A549 (cell line): ENCODE measurements at regions not wholly inside any gene's neighbourhood (a gene's known extent, or its start where the extent isn't known, plus 50 kb on each side); places are given as distances from the start of the nearest gene placed in this dataset.
"Not testable (repeated sequence)": the region's sequence is repeated elsewhere in the genome, so short reads cannot be mapped to it uniquely, and the experiment has no call there.

Source experiments
- ATAC-seq, 2 experiments: fragments of 200-7000 bp in 1 of 2; fragments of >200 bp in 1 of 2; cut with Nextera tagmentation in 1 of 2; cut with Tn5 transposase in 1 of 2; 3 replicates each; pipeline versions ENCODE4 v1.8.0 to v1.9.1; 2018 to 2020; ENCODE audit warnings: mild to moderate bottlenecking in 1 of 2, moderate library complexity in 1 of 2
- CTCF ChIA-PET: fragments of 300-600 bp; sonication (Branson Sonifier 250); formaldehyde crosslinking; extraction: SDS; loops from one replicate; lab custom pipeline; 2021; ENCODE audit warnings: antibody characterized with exemption, inconsistent platforms; lab: Yijun Ruan, JAX
- POLR2A ChIA-PET: fragments of 350-600 bp; formaldehyde crosslinking; extraction: SDS; loops from one replicate; lab custom pipeline; 2021; ENCODE audit warnings: antibody characterized with exemption, inconsistent platforms; lab: Yijun Ruan, JAX
- DNase-seq, 2 experiments: peaks; one replicate each; pipeline versions ENCODE4 v3.0.0 to v3.0.0-alpha.2; 2011 to 2016; ENCODE audit warnings: low read depth in 1 of 2, low spot score in 1 of 2
- FAIRE-seq: peaks from 2 replicates; lab custom pipeline; 2011; peaks lifted over from hg19 to GRCh38; lab: Jason Lieb, UNC
- H3K27ac ChIP-seq, 2 experiments: fragments of >200 bp; sonication (Bioruptor Twin); formaldehyde crosslinking; 3 replicates each; pipeline ENCODE4 v1.5.1; 2016 to 2017
- H3K4me1 ChIP-seq: fragments of >200 bp; sonication (Bioruptor Twin); formaldehyde crosslinking; 3 replicates; pipeline ENCODE4 v1.6.1; 2016
- H3K4me2 ChIP-seq: fragments of >200 bp; sonication (Bioruptor Twin); formaldehyde crosslinking; 3 replicates; pipeline ENCODE4 v1.6.1; 2016
- H3K4me3 ChIP-seq: fragments of >200 bp; sonication (Bioruptor Twin); formaldehyde crosslinking; 3 replicates; pipeline ENCODE4 v1.5.1; 2016
- H3K9me3 ChIP-seq: fragments of >200 bp; sonication (Bioruptor Twin); formaldehyde crosslinking; 3 replicates; pipeline ENCODE4 v1.6.1; 2016
- BHLHE40 ChIP-seq: IDR thresholded peaks from 2 replicates; pipeline ENCODE4 v1.6.1; 2012; ENCODE audit warnings: low read depth, low read length, inconsistent platforms
- CBX8 ChIP-seq: fragments of 200-600 bp; sonication (generic); IDR thresholded peaks from 2 replicates; pipeline ENCODE4 v1.6.1; 2016
- CHD2 ChIP-seq: fragments of 150-350 bp; IDR thresholded peaks from 2 replicates; pipeline ENCODE4 v1.6.1; 2014; ENCODE audit warnings: low read length; ENCODE audit not compliant: partially characterized antibody
- EHF ChIP-seq: fragments of 250-450 bp; sonication (Bioruptor Pico); IDR thresholded peaks from 2 replicates; pipeline ENCODE4 v1.5.0; 2020; ENCODE audit warnings: mild to moderate bottlenecking
- EHMT2 ChIP-seq: fragments of 200-600 bp; sonication (generic); IDR thresholded peaks from 2 replicates; pipeline ENCODE4 v1.6.1; 2016; ENCODE audit warnings: antibody characterized with exemption, low read depth, mild to moderate bottlenecking, moderate library complexity
- FOSL2 ChIP-seq, 2 experiments: fragments of 450-650 bp in 1 of 2; fragments of >200 bp in 1 of 2; sonication (Bioruptor Twin) in 1 of 2; formaldehyde crosslinking; IDR thresholded peaks; 2 replicates each; pipeline versions ENCODE4 v1.5.0 to v1.6.1; 2016 to 2020; ENCODE audit warnings: mild to moderate bottlenecking in 1 of 2, moderate library complexity in 1 of 2
- FOXS1 ChIP-seq: fragments of 250-450 bp; sonication (Bioruptor Pico); IDR thresholded peaks from 2 replicates; pipeline ENCODE4 v1.5.0; 2020; ENCODE audit warnings: mild to moderate bottlenecking, moderate library complexity
- HOXB5 ChIP-seq: fragments of 250-450 bp; sonication (Bioruptor Pico); IDR thresholded peaks from 2 replicates; pipeline ENCODE4 v1.5.0; 2020; ENCODE audit warnings: mild to moderate bottlenecking, moderate library complexity
- MAFK ChIP-seq: fragments of 450-650 bp; IDR thresholded peaks from 2 replicates; pipeline ENCODE4 v1.6.1; 2014; ENCODE audit not compliant: partially characterized antibody
- RAD21 ChIP-seq, 2 experiments: fragments of >200 bp in 1 of 2; sonication (Bioruptor Twin) in 1 of 2; formaldehyde crosslinking in 1 of 2; IDR thresholded peaks in 1 of 2; conservative IDR thresholded peaks in 1 of 2; 2 replicates in 1 of 2; 3 replicates in 1 of 2; pipeline ENCODE4 v1.6.1; 2012 to 2018; ENCODE audit warnings: inconsistent platforms in 1 of 2
- RARB ChIP-seq: fragments of 250-450 bp; sonication (Bioruptor Pico); IDR thresholded peaks from 2 replicates; pipeline ENCODE4 v1.8.0; 2021; ENCODE audit warnings: mild to moderate bottlenecking, moderate library complexity
- ZC3H11A ChIP-seq: fragments of 450-650 bp; IDR thresholded peaks from 2 replicates; pipeline ENCODE4 v1.6.1; 2014; ENCODE audit warnings: antibody characterized with exemption, mild to moderate bottlenecking
- ZNF302 ChIP-seq: fragments of 250-450 bp; sonication (Bioruptor Pico); IDR thresholded peaks from 2 replicates; pipeline ENCODE4 v1.9.0; 2021; ENCODE audit warnings: inconsistent platforms, mild to moderate bottlenecking, moderate library complexity
- WGBS: methylation state at CpG from one replicate; pipeline ENCODE4 v1.1.6; 2017; ENCODE audit errors: missing lambda C conversion rate; 5-methylcytosine and 5-hydroxymethylcytosine counted together
- TF ChIP-seq, protein P1 (sequence below): fragments of >200 bp; sonication (Bioruptor Twin); formaldehyde crosslinking; IDR thresholded peaks from 3 replicates; pipeline ENCODE4 v1.5.1; 2016
- TF ChIP-seq, protein P2 (sequence below): fragments of >200 bp; sonication (Bioruptor Twin); formaldehyde crosslinking; IDR thresholded peaks from 2 replicates; pipeline ENCODE4 v1.6.1; 2016
- TF ChIP-seq, protein P3 (sequence below): fragments of 200-600 bp; sonication (generic); IDR thresholded peaks from 2 replicates; pipeline ENCODE4 v1.6.1; 2016; ENCODE audit warnings: antibody characterized with exemption, mild to moderate bottlenecking, moderate library complexity

DNA sequence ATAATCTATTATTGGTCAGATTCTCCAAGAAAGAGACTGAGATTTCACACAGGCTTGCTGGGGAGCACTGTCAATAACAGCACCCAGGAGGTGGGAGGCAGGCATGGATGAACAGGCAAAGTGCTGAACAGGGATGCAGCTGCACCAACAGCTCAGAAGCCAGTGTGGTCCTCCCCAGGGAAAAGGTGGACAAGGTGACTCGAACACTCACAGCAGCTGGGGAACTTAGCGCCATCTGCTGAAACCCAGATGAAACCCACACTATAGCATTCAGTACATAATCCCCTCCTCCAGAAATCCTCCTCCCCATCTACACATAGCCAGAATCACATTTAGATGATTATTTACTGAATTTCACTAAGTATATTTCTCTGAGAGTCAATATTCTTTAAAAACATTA is 255.2 kb upstream of the WSB1 start:
- TF ChIP-seq, protein P1, sequence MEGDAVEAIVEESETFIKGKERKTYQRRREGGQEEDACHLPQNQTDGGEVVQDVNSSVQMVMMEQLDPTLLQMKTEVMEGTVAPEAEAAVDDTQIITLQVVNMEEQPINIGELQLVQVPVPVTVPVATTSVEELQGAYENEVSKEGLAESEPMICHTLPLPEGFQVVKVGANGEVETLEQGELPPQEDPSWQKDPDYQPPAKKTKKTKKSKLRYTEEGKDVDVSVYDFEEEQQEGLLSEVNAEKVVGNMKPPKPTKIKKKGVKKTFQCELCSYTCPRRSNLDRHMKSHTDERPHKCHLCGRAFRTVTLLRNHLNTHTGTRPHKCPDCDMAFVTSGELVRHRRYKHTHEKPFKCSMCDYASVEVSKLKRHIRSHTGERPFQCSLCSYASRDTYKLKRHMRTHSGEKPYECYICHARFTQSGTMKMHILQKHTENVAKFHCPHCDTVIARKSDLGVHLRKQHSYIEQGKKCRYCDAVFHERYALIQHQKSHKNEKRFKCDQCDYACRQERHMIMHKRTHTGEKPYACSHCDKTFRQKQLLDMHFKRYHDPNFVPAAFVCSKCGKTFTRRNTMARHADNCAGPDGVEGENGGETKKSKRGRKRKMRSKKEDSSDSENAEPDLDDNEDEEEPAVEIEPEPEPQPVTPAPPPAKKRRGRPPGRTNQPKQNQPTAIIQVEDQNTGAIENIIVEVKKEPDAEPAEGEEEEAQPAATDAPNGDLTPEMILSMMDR, result 0 out of 3 replicates have a peak, but pooled peaks have one; percentile 11
- no peak for TF ChIP-seq CBX8
- Histone ChIP-seq H3K4me2 (no peak overlapping the region), H3K9me3 (no peaks in the 10 kb centered on the region), H3K27ac (no peak overlapping the region), H3K4me1 (no peaks in the 10 kb centered on the region), H3K4me3 (no peak overlapping the region)
- DNase-seq (peak in 1 of 2 experiments; percentile 31), FAIRE-seq (no peak), ATAC-seq (peak in 1 of 2 experiments; percentile 61; a peak in 2 of 6 replicates)
- POLR2A ChIA-PET, result no interaction called here
- WGBS, result 0% methylated on average over 2 of the region's 2 CpGs
- CTCF ChIA-PET, result no interaction called here

DNA sequence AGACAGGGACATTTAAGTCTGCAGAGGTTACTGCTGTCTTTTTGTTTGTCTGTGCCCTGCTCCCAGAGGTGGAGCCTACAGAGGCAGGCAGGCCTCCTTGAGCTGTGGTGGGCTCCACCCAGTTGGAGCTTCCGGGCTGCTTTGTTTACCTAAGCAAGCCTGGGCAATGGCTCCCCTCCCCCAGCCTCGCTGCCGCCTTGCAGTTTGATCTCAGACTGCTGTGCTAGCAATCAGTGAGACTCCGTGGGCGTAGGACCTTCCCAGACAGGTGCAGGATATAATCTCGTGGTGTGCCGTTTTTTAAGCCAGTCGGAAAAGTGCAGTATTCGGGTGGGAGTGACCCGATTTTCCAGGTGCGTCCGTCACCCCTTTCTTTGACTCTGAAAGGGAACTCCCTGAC is 248.9 kb upstream of the WSB1 start:
- H3K9me3 ChIP-seq, CTCF ChIA-PET, ATAC-seq, FAIRE-seq, H3K4me1 ChIP-seq, H3K27ac ChIP-seq, POLR2A ChIA-PET, DNase-seq: not testable (repeated sequence)
- H3K4me2 ChIP-seq, result peak overlapping the region; percentile 51
- 0 out of 3 replicates have a peak overlapping the region, but pooled peaks have one; percentile 25 for H3K4me3 ChIP-seq
- WGBS, result 18% methylated on average over 12 of the region's 12 CpGs

DNA sequence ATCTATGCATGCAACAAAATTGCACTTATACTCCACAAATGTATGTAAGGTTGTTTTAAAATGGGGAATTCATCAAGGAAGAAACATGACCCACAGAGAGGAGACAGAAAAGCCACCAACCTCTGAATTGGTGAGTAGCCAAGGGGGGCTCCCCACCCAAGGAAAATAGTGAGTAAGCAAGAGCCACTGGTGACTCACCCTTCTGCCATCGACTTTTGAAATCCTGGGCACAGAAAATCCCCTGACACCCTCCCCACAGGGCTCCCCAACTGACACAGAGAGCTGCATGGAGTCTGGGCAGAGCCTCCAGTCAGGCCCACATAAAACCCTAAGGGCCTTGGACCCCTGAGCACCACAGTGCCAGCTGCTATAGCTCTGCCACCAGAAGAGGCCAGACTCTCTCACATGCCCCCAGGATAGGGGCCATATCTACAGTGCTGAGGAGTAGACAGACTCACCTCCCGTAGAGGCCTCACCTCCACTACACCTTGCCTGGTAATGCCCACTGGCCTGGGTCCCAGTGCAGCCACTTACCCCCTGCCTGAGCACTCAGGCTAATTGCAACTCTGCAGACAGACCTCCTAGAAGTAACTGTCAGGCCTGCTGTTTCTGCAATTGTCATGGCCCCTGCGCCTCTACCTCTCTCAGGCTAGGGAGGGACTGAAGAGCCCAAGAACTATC is 244.7 kb upstream of the WSB1 start:
- Histone ChIP-seq H3K27ac (no peak overlapping the region), H3K4me3 (no peak overlapping the region), H3K4me2 (no peak overlapping the region), H3K4me1 (no peaks in the 10 kb centered on the region), H3K9me3 (no peaks in the 10 kb centered on the region)
- no peak for DNase-seq
- WGBS, result 22% methylated on average over 3 of the region's 3 CpGs
- FAIRE-seq, result no peak
- ATAC-seq, result no peak
- TF ChIP-seq RARB (CRISPR knock-in tag), result no peak
- 0 out of 2 replicates have a peak, but pooled peaks have one; percentile 11 for TF ChIP-seq FOSL2 (IDR thresholded peaks at IDR 0.05)
- peak; percentile 8; the same call in 1 of the 2 replicates for TF ChIP-seq FOSL2 (CRISPR knock-in tag; IDR thresholded peaks at IDR 0.05)
- no peak for TF ChIP-seq EHMT2
- TF ChIP-seq BHLHE40, result no peak
- ChIA-PET POLR2A (no interaction called here), CTCF (no interaction called here)

DNA sequence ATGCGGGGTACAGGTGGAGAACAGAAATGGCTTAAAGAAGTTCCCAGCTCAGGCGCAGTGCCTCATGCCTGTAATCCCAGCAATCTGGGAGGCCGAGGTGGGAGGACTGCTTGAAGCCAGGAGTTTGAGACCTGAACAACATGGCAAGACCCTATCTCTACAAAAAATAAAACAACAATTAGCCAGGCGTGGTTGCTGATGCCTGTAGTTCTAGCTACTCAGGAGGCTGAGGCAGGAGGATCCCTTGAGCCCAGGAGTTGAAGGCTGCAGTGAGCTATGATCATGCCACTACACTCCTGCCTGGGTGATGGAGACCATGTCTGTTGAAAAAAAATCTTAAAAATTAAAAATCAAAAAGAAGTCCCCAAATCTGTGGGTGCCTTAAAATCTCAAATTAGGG is 228.3 kb upstream of the WSB1 start:
- no peak overlapping the region for H3K4me3 ChIP-seq
- no peak for DNase-seq
- TF ChIP-seq FOXS1 (CRISPR knock-in tag) (no peak), CBX8 (no peak)
- ChIA-PET CTCF (interaction anchor here (0.9 kb wide), 1 partner anchor 14 kb away, joined by 4 read pairs; no protein-coding TSS in a partner anchor), POLR2A (no interaction called here)
- no peak overlapping the region for H3K4me2 ChIP-seq
- WGBS, result 22% methylated on average over 4 of the region's 4 CpGs
- no peaks in the 10 kb centered on the region for H3K9me3 ChIP-seq
- H3K27ac ChIP-seq, result no peak overlapping the region
- no peak for ATAC-seq
- H3K4me1 ChIP-seq, result no peaks in the 10 kb centered on the region
- no peak for FAIRE-seq

DNA sequence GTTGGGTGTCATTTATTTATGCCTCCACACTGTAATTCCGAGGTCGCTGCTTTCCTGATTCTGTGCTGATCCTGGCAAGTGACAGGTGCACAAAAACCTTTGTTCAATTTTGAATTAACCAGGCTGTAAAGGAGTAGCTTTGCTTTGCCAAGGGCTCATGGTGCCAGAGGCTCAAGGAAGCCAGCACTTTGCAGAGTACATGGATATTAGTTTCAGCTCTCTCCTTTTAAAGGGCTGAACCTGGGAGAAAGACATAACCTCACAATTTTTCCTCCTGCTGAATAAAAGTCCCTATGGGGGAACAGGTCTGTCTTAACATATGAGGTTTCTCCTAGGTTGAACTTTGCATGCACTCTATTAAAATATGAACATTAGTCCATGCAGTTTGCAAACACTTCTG is 227.6 kb upstream of the WSB1 start:
- Histone ChIP-seq H3K9me3 (no peaks in the 10 kb centered on the region), H3K4me3 (no peak overlapping the region), H3K4me2 (no peak overlapping the region), H3K27ac (no peak overlapping the region), H3K4me1 (no peaks in the 10 kb centered on the region)
- POLR2A ChIA-PET, result no interaction called here
- DNase-seq (no peak), ATAC-seq (no peak), FAIRE-seq (no peak)
- CTCF ChIA-PET, result no interaction called here
- 0% methylated on average over 2 of the region's 2 CpGs for WGBS
- TF ChIP-seq ZNF302, result no peak

DNA sequence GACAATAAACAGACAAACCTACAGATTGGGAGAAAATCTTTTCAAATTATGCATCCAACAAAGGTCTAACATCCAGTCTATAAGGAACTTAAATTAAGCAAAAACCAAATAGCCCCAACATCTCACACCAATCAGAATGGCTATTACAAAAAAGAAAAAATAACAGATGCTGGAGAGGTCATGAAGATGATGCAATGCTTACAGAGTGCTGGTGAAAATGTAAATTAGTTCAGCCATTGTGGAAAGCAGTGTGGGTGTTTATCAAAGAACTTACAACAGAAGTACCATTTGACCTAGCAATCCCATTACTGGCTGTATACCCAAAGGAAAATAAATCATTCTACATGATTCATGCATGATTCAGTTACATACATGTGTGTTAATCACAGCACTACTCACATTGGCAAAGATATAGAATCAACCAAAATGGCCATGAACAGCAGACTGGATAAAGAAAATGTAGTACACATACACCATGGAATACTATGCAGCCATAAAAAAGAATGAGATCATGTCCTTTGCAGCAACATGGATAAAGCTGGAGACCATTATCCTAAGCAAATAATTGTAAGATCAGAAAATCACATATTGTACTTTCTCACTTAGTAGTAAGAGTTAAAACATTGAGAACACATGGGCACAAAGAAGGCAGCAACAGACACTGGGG is 223.9 kb upstream of the WSB1 start:
- ATAC-seq (no peak), DNase-seq (no peak), FAIRE-seq (no peak)
- ChIA-PET CTCF (no interaction called here), POLR2A (no interaction called here)
- H3K4me1 ChIP-seq, result no peaks in the 10 kb centered on the region
- H3K27ac ChIP-seq, result no peak overlapping the region
- no peak overlapping the region for H3K4me3 ChIP-seq
- no peak overlapping the region for H3K4me2 ChIP-seq
- no peaks in the 10 kb centered on the region for H3K9me3 ChIP-seq
- TF ChIP-seq CHD2, result no peak
- no peak for TF ChIP-seq MAFK
- TF ChIP-seq, protein P2, sequence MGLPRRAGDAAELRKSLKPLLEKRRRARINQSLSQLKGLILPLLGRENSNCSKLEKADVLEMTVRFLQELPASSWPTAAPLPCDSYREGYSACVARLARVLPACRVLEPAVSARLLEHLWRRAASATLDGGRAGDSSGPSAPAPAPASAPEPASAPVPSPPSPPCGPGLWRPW, result no peak
- TF ChIP-seq EHF (CRISPR knock-in tag), result no peak
- TF ChIP-seq, protein P3, sequence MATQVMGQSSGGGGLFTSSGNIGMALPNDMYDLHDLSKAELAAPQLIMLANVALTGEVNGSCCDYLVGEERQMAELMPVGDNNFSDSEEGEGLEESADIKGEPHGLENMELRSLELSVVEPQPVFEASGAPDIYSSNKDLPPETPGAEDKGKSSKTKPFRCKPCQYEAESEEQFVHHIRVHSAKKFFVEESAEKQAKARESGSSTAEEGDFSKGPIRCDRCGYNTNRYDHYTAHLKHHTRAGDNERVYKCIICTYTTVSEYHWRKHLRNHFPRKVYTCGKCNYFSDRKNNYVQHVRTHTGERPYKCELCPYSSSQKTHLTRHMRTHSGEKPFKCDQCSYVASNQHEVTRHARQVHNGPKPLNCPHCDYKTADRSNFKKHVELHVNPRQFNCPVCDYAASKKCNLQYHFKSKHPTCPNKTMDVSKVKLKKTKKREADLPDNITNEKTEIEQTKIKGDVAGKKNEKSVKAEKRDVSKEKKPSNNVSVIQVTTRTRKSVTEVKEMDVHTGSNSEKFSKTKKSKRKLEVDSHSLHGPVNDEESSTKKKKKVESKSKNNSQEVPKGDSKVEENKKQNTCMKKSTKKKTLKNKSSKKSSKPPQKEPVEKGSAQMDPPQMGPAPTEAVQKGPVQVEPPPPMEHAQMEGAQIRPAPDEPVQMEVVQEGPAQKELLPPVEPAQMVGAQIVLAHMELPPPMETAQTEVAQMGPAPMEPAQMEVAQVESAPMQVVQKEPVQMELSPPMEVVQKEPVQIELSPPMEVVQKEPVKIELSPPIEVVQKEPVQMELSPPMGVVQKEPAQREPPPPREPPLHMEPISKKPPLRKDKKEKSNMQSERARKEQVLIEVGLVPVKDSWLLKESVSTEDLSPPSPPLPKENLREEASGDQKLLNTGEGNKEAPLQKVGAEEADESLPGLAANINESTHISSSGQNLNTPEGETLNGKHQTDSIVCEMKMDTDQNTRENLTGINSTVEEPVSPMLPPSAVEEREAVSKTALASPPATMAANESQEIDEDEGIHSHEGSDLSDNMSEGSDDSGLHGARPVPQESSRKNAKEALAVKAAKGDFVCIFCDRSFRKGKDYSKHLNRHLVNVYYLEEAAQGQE, result no peak
- no peak for TF ChIP-seq ZC3H11A
- no peak for TF ChIP-seq HOXB5 (CRISPR knock-in tag)
- no peak for TF ChIP-seq RAD21 (conservative IDR thresholded peaks at IDR 0.05 in 1 of 2, IDR thresholded peaks at IDR 0.05 in 1 of 2)
